MM.1S (cell line): ENCODE measurements at regions not wholly inside any gene's neighbourhood (a gene's known extent, or its start where the extent isn't known, plus 50 kb on each side); places are given as distances from the start of the nearest gene placed in this dataset.

Experiments used
- CTCF ChIP-seq: fragments of 300-600 bp; sonication (generic); IDR thresholded peaks from 2 replicates; pipeline ENCODE4 v1.5.1; 2016; ENCODE audit warnings: antibody characterized with exemption, low read length, mixed read lengths
- EZH2 ChIP-seq: fragments of 300-600 bp; sonication (generic); optimal IDR thresholded peaks from 2 replicates; pipeline ENCODE3; 2017; ENCODE audit warnings: low read depth, mild to moderate bottlenecking, antibody characterized with exemption, low read length, mixed read lengths
- EZH2phosphoT487 ChIP-seq: fragments of 300-600 bp; sonication (generic); IDR thresholded peaks from 2 replicates; pipeline ENCODE4 v1.6.1; 2018; ENCODE audit warnings: antibody characterized with exemption, low read length

- TF ChIP-seq CTCF, result no peak
- TF ChIP-seq EZH2, result no peak
- no peak for TF ChIP-seq EZH2phosphoT487
Measured at GRCh38 chr10:2974083-2974482, 93.3 kb upstream of the PFKP start.
